GM19452 (cell line): ENCODE measurements at regions not wholly inside any gene's neighbourhood (a gene's known extent, or its start where the extent isn't known, plus 50 kb on each side); places are given as distances from the start of the nearest gene placed in this dataset.

Source experiments
- ATAC-seq: cut with Tn5 transposase; IDR thresholded peaks from one replicate; pipeline ENCODE4 v1.9.1; 2021; ENCODE audit not compliant: unreplicated experiment

DNA sequence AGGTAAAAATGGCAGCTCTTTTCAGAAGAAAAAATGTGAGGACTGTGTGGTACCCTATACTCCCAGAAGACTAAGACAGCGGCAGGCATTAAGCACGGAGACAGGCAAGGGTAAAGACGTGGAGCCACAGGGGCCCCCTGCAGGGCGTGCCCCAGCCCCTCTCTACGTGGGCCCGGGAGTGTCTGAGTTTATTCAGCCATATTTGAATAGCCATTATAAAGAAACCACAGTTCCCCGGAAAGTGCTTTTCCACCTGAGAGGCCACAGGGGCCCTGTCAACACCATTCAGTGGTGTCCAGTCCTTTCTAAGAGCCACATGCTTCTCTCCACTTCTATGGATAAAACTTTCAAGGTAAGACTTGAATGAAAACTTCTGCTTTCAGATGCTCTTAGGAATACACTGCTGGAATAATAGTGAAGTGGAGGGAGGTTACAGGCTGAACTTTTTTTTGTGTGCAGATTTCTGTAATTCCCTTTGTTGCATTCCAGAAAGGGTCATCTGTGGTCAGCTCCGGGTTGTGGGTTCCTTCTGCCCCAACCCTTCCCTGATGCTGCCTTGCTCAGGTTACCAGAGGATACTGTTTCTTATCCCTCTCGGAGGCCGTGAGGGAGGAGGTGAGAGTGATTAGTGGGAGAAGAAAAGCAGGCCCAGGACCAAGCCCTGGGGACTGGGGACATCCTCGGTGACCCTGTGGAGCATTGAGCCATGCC is 58.4 kb downstream of the SLC25A47 start:
- ATAC-seq, result no peak

- ATAC-seq, result no peak
These were observed 58.9 kb downstream of the SLC25A47 start for GRCh38 chr14:100382106-100382455.

DNA sequence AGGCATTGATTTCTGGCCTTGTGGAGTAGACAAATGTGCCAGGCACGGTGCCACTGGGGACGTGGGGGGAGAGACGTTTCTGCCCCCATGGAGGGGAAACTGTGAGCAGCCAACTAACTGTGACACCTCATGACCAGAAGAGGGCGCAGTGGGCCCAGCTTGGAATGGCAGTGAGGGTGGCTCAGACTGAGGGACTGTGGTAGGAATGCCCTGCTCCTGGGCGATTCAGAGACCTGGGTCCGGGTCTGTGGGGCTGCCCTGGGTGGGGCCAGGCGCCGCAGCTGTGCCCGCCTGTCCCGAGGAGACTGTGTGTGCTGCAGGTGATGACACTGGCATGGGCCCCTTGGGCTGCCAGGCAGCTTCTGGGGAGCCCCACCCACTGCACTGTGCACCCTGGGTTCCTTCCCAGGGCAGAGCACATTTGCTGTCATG is 60.6 kb downstream of the SLC25A47 start:
- peak; percentile 73 for ATAC-seq

- ATAC-seq, result no peak
These were observed 61.1 kb downstream of the SLC25A47 start for GRCh38 chr14:100384277-100384676.

DNA sequence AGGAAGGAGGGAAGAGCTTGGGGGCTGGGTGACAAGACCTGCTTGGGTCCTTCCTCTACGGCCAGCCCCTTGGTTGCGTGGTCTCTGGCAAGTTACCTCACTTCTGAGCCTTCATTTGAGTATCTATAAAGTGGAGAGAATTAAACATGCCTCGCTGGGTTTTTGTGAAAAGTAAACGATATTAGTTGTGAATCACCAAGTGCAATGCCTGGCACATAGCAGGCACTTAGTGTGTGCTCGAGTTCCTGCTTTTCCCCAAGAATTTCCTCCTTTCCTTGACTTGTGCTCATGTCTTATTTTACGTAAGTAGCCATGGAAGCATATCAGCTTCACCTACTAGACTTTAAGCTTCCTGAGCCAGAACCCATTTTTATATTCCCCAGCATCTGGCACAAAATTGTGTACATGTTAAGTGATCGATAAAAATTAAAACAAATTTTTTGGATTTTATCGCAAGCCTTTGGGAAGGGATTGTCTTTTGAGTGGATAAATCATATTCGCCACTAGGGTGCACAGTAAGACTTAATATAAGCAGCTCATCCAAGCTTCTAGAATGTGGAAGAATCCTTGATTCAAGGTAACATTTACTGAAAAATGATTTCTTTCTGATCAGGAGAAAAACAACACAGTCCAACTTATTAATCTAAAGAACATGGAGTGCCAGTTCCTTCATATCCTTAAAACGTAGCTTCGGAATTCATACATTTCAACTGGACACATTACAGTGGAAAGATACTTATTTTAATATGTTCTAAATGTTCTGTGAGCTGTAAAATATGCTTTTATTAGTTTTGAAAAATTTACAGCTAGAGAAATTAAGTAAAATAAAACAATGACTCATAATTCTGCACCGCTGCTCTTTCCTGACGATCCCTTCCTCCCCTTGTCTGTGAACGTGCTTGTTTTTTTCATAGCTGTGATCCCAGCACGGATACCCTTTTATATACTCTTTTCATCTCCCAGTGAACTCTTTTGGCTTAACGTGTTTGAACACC is 62.0 kb downstream of the SLC25A47 start:
- ATAC-seq, result no peak

DNA sequence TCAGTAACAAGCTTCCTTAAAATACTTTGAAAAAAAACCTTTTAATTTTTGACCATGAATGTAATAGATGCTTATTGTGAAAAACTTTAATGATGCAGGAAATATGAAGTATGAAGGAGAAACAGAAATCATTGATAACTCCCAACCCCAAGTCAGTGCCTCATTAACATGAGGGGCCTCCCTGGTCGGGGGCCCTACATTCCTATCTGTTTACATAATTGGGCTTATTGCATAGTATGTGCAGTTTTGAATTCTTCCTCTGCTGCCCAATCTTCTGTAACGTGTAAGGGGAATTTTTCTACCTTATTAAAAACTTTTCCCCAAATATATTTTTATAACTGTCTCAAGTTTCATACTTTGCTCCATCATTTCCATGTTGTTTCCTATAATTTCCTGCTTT is 63.0 kb downstream of the SLC25A47 start:
- no peak for ATAC-seq

DNA sequence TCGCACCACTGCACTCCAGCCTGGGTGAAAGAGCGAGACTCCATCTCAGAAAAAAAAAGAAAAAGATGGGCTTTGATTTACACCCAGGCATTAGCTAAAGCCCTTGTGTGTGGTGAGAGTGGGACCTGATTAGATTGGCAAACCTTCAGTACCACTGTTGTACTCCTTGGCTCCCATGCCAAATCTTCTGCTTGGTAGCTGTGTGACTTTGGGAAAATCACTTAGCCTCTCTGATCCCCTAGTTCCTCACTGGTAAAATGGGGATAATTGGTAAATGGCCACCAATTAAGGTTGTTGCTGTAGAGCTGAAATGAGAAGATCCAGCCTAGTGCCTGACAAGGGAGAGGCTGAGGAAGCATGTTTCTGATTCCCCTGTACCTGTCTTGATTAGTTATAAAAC is 63.7 kb downstream of the SLC25A47 start:
- ATAC-seq, result no peak

- no peak for ATAC-seq
These were observed 64.3 kb downstream of the SLC25A47 start for GRCh38 chr14:100387450-100387849.

DNA sequence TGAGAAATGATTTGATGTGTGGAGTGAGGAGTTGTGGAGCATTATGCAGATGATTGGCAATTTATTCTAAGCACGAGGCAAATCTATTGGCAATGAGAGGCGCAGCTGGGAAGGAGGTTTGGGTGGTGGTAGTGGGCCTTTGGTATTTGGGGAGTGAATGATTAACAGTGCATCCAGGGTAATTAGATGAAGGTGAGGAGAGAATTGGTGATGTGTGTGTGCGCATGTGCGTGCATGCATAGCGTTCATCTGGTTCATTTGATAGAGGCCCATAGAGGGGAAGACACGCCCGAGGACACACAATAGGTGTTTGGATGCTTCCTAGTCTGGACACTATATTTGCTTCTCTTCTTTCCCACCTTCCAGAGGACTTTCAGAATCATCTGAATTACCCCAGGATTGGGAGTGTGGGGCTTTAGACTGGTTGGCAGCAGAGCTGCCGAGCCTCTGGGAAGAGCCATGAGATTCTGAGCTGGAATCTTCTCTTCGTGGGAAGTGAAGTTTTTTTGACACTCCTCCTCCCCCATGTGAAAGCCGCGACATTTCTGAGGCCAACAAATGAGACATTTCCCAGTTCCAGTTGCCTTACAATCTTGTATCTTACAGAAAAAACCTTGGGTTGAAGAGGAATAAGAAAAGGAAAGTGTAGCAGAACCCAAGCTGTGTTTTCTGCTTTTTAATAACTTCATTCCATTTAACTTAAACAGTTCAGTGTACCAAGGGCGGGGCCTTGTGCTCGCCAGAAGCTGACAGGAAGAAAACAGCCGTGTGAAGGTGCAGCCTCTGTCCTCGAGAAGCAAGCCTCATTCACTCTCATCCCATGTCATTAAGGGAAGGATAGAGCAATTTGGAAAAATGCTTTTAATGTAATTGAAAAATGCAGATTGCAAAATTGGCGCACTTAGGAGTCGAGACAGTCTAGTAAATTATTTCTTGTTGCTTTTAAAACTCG is 65.2 kb downstream of the SLC25A47 start:
- no peak for ATAC-seq

- ATAC-seq, result no peak
These were observed 66.5 kb downstream of the SLC25A47 start for GRCh38 chr14:100389497-100390104.

GRCh38 chr14:100391173-100391572 is 68.0 kb downstream of the SLC25A47 start:
- no peak for ATAC-seq

GRCh38 chr14:100391724-100392123 is 68.6 kb downstream of the SLC25A47 start:
- ATAC-seq, result no peak

GRCh38 chr14:100392356-100392755 is 69.2 kb downstream of the SLC25A47 start:
- no peak for ATAC-seq

DNA sequence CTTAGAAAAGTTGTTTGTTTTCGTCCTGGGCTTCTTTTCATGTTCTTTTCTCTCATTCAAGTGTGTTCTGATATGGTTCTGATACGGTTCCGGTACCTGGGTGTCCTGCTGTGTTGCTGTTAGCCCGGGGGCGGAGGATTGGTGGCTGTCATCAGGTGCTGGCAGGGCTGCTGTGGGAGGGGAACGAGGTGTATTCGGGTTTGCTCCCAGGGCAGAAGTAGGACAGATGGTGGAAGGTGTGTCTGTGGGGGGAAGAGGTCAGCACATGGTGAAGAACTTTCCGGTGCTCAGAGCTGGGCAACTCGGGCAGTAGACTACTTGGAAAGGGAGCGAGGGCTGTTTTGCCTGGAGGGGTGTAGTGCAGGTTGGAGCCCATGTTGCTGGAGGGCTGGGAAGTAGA is 70.2 kb downstream of the SLC25A47 start:
- no peak for ATAC-seq

- no peak for ATAC-seq
These were observed 71.0 kb downstream of the SLC25A47 start for GRCh38 chr14:100393906-100394732.

DNA sequence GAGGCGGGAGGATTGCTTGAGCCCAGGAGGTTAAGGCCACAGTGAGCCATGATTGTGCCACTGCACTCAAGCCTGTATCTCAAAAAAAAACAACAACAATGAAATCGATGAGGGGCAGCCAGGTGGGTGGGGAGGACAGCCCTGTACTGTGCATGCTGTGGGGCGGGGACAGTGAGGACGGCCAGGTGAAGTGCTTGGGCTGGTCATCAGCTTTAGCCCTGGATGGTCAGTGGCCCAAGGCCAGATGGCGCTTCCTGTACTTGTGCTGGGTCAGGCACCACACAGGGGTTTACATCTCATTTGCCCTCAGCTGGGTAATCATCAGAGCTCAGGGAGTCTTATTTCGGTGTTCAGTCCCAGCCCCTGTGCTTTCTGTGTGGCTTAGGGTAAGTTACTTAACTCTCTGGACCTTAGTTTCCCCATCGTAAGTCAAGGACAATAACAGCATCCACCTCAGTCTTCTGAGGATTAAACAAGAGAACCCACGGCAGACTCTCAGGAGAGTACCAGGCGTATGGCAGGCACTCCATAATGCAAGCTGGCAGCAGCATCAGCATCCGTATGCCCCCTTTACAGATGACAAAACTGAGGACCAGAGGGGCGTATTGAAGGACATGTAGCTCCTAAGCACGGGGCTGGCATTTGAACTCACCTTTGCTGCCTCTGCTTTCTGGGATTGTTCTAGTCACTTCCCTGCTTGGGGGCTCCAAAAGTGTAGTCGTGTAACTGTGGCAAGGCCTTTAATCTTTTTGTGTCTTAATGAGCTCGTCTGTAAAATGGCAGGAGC is 71.9 kb downstream of the SLC25A47 start:
- no peak for ATAC-seq

DNA sequence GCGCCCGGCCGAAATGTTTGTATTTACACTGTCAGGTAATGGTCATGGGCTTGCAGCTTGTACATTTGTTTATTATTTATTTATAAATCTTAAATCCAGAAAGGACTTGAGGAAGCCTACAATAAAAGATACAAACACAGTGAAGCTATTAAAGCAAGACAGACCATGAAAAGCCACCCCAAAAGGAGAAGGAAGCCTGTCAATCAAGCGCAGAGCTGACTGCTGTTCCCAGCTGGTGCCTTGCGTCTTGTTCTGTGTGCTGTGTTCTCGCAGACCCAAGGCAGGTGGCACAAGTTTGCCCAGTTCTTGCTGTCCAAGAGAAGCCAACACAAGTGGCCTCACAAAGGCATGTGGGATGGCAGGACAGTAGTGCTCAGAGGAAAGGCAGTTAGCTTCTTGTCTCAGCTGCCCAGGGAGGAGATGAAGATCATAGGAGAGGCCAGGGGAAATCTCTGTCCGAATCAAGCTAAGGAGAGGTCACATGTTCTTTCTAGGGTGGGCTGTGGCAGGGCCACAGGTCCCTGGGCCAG is 73.2 kb downstream of the SLC25A47 start:
- no peak for ATAC-seq

GRCh38 chr14:100397005-100397404 is 73.9 kb downstream of the SLC25A47 start:
- ATAC-seq, result no peak

GRCh38 chr14:100398044-100398443 is 74.9 kb downstream of the SLC25A47 start:
- no peak for ATAC-seq
